ENCODE measurements at regions not wholly inside any gene's neighbourhood (a gene's known extent, or its start where the extent isn't known, plus 50 kb on each side); places are given as distances from the start of the nearest gene placed in this dataset.

- Histone ChIP-seq H3K4me1 (no peaks in the 10 kb centered on the region), H3K36me3 (no peaks in the 10 kb centered on the region), H3K27ac (no peak overlapping the region), H3K4me3 (no peak overlapping the region), H3K27me3 (no peaks in the 10 kb centered on the region), H3K9me3 (no peaks in the 10 kb centered on the region)
- TF ChIP-seq, protein P1, sequence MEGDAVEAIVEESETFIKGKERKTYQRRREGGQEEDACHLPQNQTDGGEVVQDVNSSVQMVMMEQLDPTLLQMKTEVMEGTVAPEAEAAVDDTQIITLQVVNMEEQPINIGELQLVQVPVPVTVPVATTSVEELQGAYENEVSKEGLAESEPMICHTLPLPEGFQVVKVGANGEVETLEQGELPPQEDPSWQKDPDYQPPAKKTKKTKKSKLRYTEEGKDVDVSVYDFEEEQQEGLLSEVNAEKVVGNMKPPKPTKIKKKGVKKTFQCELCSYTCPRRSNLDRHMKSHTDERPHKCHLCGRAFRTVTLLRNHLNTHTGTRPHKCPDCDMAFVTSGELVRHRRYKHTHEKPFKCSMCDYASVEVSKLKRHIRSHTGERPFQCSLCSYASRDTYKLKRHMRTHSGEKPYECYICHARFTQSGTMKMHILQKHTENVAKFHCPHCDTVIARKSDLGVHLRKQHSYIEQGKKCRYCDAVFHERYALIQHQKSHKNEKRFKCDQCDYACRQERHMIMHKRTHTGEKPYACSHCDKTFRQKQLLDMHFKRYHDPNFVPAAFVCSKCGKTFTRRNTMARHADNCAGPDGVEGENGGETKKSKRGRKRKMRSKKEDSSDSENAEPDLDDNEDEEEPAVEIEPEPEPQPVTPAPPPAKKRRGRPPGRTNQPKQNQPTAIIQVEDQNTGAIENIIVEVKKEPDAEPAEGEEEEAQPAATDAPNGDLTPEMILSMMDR (IDR thresholded peaks at IDR 0.05) = no peak
- intact Hi-C loops (cut with DNase I) = no loop called here
- DNase-seq (ENCODE audit: low spot score in 2 of 2) = no peak
These were observed 455.3 kb upstream of the PTGER4 start for GRCh38 chr5:40224421-40224820.

- Histone ChIP-seq H3K27ac (no peak overlapping the region), H3K9me3 (no peaks in the 10 kb centered on the region), H3K4me1 (no peaks in the 10 kb centered on the region), H3K36me3 (no peaks in the 10 kb centered on the region), H3K27me3 (no peaks in the 10 kb centered on the region), H3K4me3 (no peak overlapping the region)
- intact Hi-C loops (cut with DNase I) = no loop called here
- TF ChIP-seq, protein P1 (IDR thresholded peaks at IDR 0.05) = no peak
- DNase-seq (ENCODE audit: low spot score in 2 of 2) = no peak
These were observed 455.8 kb upstream of the PTGER4 start for GRCh38 chr5:40223884-40224402.

- no peak overlapping the region for H3K27ac ChIP-seq
- no peaks in the 10 kb centered on the region for H3K9me3 ChIP-seq
- no peaks in the 10 kb centered on the region for H3K4me1 ChIP-seq
- H3K4me3 ChIP-seq = no peak overlapping the region
- intact Hi-C loops (cut with DNase I) = no loop called here
- no peaks in the 10 kb centered on the region for H3K27me3 ChIP-seq
- no peak for DNase-seq (ENCODE audit: low spot score in 2 of 2)
- TF ChIP-seq, protein P1 (IDR thresholded peaks at IDR 0.05) = no peak
- no peaks in the 10 kb centered on the region for H3K36me3 ChIP-seq
These were observed 457.9 kb upstream of the PTGER4 start for GRCh38 chr5:40221796-40222195.

GRCh38 chr5:40221255-40221654 is 458.5 kb upstream of the PTGER4 start:
- no peaks in the 10 kb centered on the region for H3K4me1 ChIP-seq
- no peak for DNase-seq (ENCODE audit: low spot score in 2 of 2)
- TF ChIP-seq, protein P1 (IDR thresholded peaks at IDR 0.05) = no peak
- H3K27me3 ChIP-seq = no peaks in the 10 kb centered on the region
- no peak overlapping the region for H3K4me3 ChIP-seq
- H3K36me3 ChIP-seq = no peaks in the 10 kb centered on the region
- H3K27ac ChIP-seq = no peak overlapping the region
- intact Hi-C loops (cut with DNase I) = no loop called here
- no peaks in the 10 kb centered on the region for H3K9me3 ChIP-seq

- DNase-seq (ENCODE audit: low spot score in 2 of 2) = no peak
- no peak overlapping the region for H3K4me3 ChIP-seq
- H3K27me3 ChIP-seq = no peaks in the 10 kb centered on the region
- intact Hi-C loops (cut with DNase I) = no loop called here
- H3K27ac ChIP-seq = no peak overlapping the region
- H3K36me3 ChIP-seq = no peaks in the 10 kb centered on the region
- H3K9me3 ChIP-seq = no peaks in the 10 kb centered on the region
- H3K4me1 ChIP-seq = no peaks in the 10 kb centered on the region
- TF ChIP-seq, protein P1 (IDR thresholded peaks at IDR 0.05) = no peak
These were observed 459.5 kb upstream of the PTGER4 start for GRCh38 chr5:40220260-40220659.

DNA sequence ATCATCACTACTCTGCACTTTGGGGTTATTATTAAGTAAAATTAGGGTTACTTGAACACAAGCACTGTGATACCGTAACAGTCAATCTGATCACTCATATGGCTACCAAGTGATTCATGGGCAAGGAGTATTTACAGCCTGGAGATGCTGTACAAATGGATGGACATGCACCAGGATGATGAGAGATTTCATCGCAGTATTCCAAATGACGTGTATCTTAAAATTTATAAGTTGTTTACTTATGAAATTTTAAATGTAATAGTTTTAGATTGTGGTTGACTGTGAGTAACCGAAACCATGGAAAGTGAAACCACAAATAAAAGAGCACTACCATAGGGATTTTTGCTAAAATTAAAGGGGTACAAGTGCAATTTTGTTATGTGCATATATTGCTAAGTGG is 462.2 kb upstream of the PTGER4 start:
- TF ChIP-seq, protein P1 (IDR thresholded peaks at IDR 0.05) = no peak
- intact Hi-C loops (cut with DNase I) = no loop called here
- no peak for DNase-seq (ENCODE audit: low spot score in 2 of 2)

More for the DNA sequence above, 462.2 kb upstream of the PTGER4 start:
- Histone ChIP-seq H3K27me3 (no peaks in the 10 kb centered on the region), H3K4me3 (no peak overlapping the region), H3K27ac (no peak overlapping the region), H3K4me1 (no peaks in the 10 kb centered on the region), H3K9me3 (no peaks in the 10 kb centered on the region), H3K36me3 (no peaks in the 10 kb centered on the region)

All from ascending aorta (tissue), 2 donors.